ENCODE measurements at regions not wholly inside any gene's neighbourhood (a gene's known extent, or its start where the extent isn't known, plus 50 kb on each side); places are given as distances from the start of the nearest gene placed in this dataset.

- TF ChIP-seq REST (IDR thresholded peaks at IDR 0.05; ENCODE audit: low read depth, low read length) (0 out of 2 replicates have a peak, but pooled peaks have one; percentile 53), EP300 (IDR thresholded peaks at IDR 0.05; ENCODE audit: borderline replicate concordance in 1 of 2, low read depth in 1 of 2, low read length in 1 of 2) (peak in 1 of 2 experiments; percentile 98; a peak in 2 of 4 replicates)
Measured at GRCh38 chr3:35929158-35929557, 289.8 kb downstream of the ARPP21 start.
